Keratinocyte (primary cell): ENCODE measurements at regions not wholly inside any gene's neighbourhood (a gene's known extent, or its start where the extent isn't known, plus 50 kb on each side); places are given as distances from the start of the nearest gene placed in this dataset.

Experiments used
- DNase-seq: peaks from one replicate; pipeline ENCODE4 v3.0.0-alpha.2; 2011; ENCODE audit warnings: low read depth, missing footprints, low spot score
- FAIRE-seq: peaks from 2 replicates; lab custom pipeline; 2011; peaks lifted over from hg19 to GRCh38; lab: Jason Lieb, UNC
- H2AFZ ChIP-seq: 2 replicates; pipeline ENCODE4 v1.6.0; 2012; ENCODE audit warnings: low read length, control low read depth, inconsistent platforms; ENCODE audit not compliant: control insufficient read depth
- H3K27ac ChIP-seq: 2 replicates; pipeline ENCODE4 v1.5.1; 2011; ENCODE audit warnings: low read length; ENCODE audit not compliant: control insufficient read depth, insufficient read depth
- H3K27me3 ChIP-seq: 3 replicates; pipeline ENCODE4 v1.6.0; 2011; ENCODE audit warnings: low read length; ENCODE audit not compliant: control insufficient read depth, insufficient read depth; ENCODE audit errors: extremely low read depth
- H3K36me3 ChIP-seq, 2 experiments: 2 replicates in 1 of 2; 3 replicates in 1 of 2; pipeline ENCODE4 v1.5.1; 2011; ENCODE audit warnings: low read length in 2 of 2, mild to moderate bottlenecking in 1 of 2; ENCODE audit not compliant: control insufficient read depth in 2 of 2, insufficient read depth in 2 of 2; ENCODE audit errors: extremely low read depth in 1 of 2
- H3K4me1 ChIP-seq: 3 replicates; pipeline ENCODE4 v1.5.1; 2011; ENCODE audit warnings: low read length; ENCODE audit not compliant: control insufficient read depth, insufficient read depth; ENCODE audit errors: extremely low read depth
- H3K4me2 ChIP-seq: 3 replicates; pipeline ENCODE4 v1.6.0; 2011; ENCODE audit warnings: low read depth, low read length; ENCODE audit not compliant: control insufficient read depth, insufficient read depth; ENCODE audit errors: extremely low read depth
- H3K4me3 ChIP-seq, 3 experiments: fragments of 200-600 bp in 1 of 3; sonication (generic) in 1 of 3; 2 replicates in 2 of 3; 3 replicates in 1 of 3; pipeline ENCODE4 v1.5.1; 2011 to 2016; ENCODE audit warnings: low read length in 3 of 3, mild to moderate bottlenecking in 3 of 3, control low read depth in 2 of 3, inconsistent platforms in 1 of 3, low read depth in 1 of 3, mixed read lengths in 1 of 3, mixed run types in 1 of 3, moderate library complexity in 1 of 3; ENCODE audit not compliant: control insufficient read depth in 2 of 3, insufficient read depth in 2 of 3; ENCODE audit errors: extremely low read depth in 1 of 3
- H3K79me2 ChIP-seq: 2 replicates; pipeline ENCODE4 v1.6.0; 2012; ENCODE audit warnings: low read length; ENCODE audit not compliant: control insufficient read depth, insufficient read depth
- H3K9ac ChIP-seq: 3 replicates; pipeline ENCODE4 v1.6.0; 2011; ENCODE audit warnings: low read length; ENCODE audit not compliant: control insufficient read depth, insufficient read depth; ENCODE audit errors: extremely low read depth
- H3K9me1 ChIP-seq: 3 replicates; pipeline ENCODE4 v1.6.0; 2011; ENCODE audit warnings: low read length; ENCODE audit not compliant: control insufficient read depth, insufficient read depth; ENCODE audit errors: extremely low read depth
- H3K9me3 ChIP-seq: 2 replicates; pipeline ENCODE4 v1.5.1; 2012; ENCODE audit warnings: low read depth, low read length; ENCODE audit not compliant: control insufficient read depth
- H4K20me1 ChIP-seq: 3 replicates; pipeline ENCODE4 v1.6.0; 2011; ENCODE audit warnings: low read length; ENCODE audit not compliant: control insufficient read depth, insufficient read depth; ENCODE audit errors: extremely low read depth
- CTCF ChIP-seq, 3 experiments: IDR thresholded peaks in 1 of 3; conservative IDR thresholded peaks in 1 of 3; optimal IDR thresholded peaks in 1 of 3; 2 replicates in 2 of 3; 3 replicates in 1 of 3; pipeline versions ENCODE3 to v1.5.1; 2011; ENCODE audit warnings: low read length in 3 of 3, mild to moderate bottlenecking in 3 of 3, moderate library complexity in 2 of 3, control low read depth in 1 of 3, inconsistent platforms in 1 of 3; ENCODE audit not compliant: insufficient read depth in 2 of 3; ENCODE audit errors: extremely low read depth in 1 of 3
- EZH2 ChIP-seq: IDR thresholded peaks from one replicate; pipeline ENCODE4 v1.6.1; 2012; ENCODE audit warnings: inconsistent platforms, mild to moderate bottlenecking, low read length, moderate library complexity
- dilution Hi-C: fragments of 300-500 bp; cut with MboI; formaldehyde crosslinking; loops from one replicate; pipeline ENCODE4 v1.7.0; 2020; ENCODE audit warnings: low sequenced_read_pairs; ENCODE audit not compliant: extremely low pct_ligation_motif_present

- TF ChIP-seq CTCF (optimal IDR thresholded peaks at IDR 0.05 in 1 of 3, IDR thresholded peaks at IDR 0.05 in 1 of 3, conservative IDR thresholded peaks at IDR 0.05 in 1 of 3; ENCODE audit: extremely low read depth in 1 of 3, insufficient read depth in 2 of 3, low read length in 3 of 3) (no peak), EZH2 (no peak)
- no peaks in the 10 kb centered on the region for H3K27me3 ChIP-seq
- H3K9me3 ChIP-seq = no peaks in the 10 kb centered on the region
- no peaks in the 10 kb centered on the region for H4K20me1 ChIP-seq
- H3K4me3 ChIP-seq = no peak overlapping the region
- H3K9me1 ChIP-seq = no peaks in the 10 kb centered on the region
- no peak overlapping the region for H3K9ac ChIP-seq
- no peaks in the 10 kb centered on the region for H3K4me1 ChIP-seq
- FAIRE-seq (peak; percentile 9), DNase-seq (no peak)
- H3K4me2 ChIP-seq = no peak overlapping the region
- H3K27ac ChIP-seq = no peak overlapping the region
- H3K79me2 ChIP-seq = no peaks in the 10 kb centered on the region
- no peak overlapping the region for H2AFZ ChIP-seq
- dilution Hi-C loops = no loop called here
- no peaks in the 10 kb centered on the region for H3K36me3 ChIP-seq
Measured at GRCh38 chr10:14429043-14429700, 98.4 kb upstream of the FRMD4A start.

- H3K4me1 ChIP-seq = peaks cover 2% of the 10 kb centered on the region
- H3K4me2 ChIP-seq = no peak overlapping the region
- no peaks in the 10 kb centered on the region for H3K36me3 ChIP-seq
- H3K9me3 ChIP-seq = no peaks in the 10 kb centered on the region
- FAIRE-seq (no peak), DNase-seq (no peak)
- H3K9ac ChIP-seq = no peak overlapping the region
- H3K9me1 ChIP-seq = no peaks in the 10 kb centered on the region
- dilution Hi-C loops = no loop called here
- H3K4me3 ChIP-seq = no peak overlapping the region
- no peak for TF ChIP-seq EZH2
- TF ChIP-seq CTCF (optimal IDR thresholded peaks at IDR 0.05 in 1 of 3, IDR thresholded peaks at IDR 0.05 in 1 of 3, conservative IDR thresholded peaks at IDR 0.05 in 1 of 3; ENCODE audit: extremely low read depth in 1 of 3, insufficient read depth in 2 of 3, low read length in 3 of 3) = no peak
- no peaks in the 10 kb centered on the region for H4K20me1 ChIP-seq
- H3K27ac ChIP-seq = no peak overlapping the region
- no peak overlapping the region for H2AFZ ChIP-seq
- H3K27me3 ChIP-seq = no peaks in the 10 kb centered on the region
- no peaks in the 10 kb centered on the region for H3K79me2 ChIP-seq
Measured at GRCh38 chr10:14425034-14425433, 94.3 kb upstream of the FRMD4A start.
